Fibroblast of skin of left biceps (primary cell): ENCODE measurements at regions not wholly inside any gene's neighbourhood (a gene's known extent, or its start where the extent isn't known, plus 50 kb on each side); places are given as distances from the start of the nearest gene placed in this dataset.

Experiments used
- DNase-seq, 2 experiments: peaks; one replicate each; pipeline ENCODE4 v3.0.0-alpha.2; 2013; ENCODE audit warnings: low read depth in 2 of 2

- DNase-seq, result no peak
Measured at GRCh38 chr5:15447209-15447608, 52.8 kb upstream of the FBXL7 start.

- peak; percentile 24 to 25 for DNase-seq
Measured at GRCh38 chr5:15446552-15446951, 53.4 kb upstream of the FBXL7 start.

GRCh38 chr5:15442193-15442570 is 57.8 kb upstream of the FBXL7 start:
- DNase-seq, result no peak

GRCh38 chr5:15441433-15442192 is 58.4 kb upstream of the FBXL7 start:
- no peak for DNase-seq

DNA sequence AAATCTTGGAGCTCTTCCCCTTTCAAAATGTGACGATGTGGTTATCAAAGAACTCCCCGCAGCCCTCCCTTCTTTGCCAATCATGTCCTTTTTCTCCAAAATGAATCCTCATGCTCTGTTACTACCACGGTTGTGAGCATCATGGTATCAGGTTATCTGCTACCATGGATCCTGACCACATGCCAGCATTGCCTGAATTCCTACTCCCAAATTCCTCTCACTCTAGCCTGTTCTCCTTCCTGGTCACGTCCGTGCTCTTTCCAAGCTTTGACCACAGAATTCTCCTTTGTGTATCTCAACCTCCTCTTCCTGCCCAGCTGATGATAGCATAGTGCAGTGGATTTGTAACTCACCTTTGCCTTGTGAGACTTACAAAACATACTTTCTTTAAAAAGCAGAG is 59.5 kb upstream of the FBXL7 start:
- DNase-seq, result no peak

DNA sequence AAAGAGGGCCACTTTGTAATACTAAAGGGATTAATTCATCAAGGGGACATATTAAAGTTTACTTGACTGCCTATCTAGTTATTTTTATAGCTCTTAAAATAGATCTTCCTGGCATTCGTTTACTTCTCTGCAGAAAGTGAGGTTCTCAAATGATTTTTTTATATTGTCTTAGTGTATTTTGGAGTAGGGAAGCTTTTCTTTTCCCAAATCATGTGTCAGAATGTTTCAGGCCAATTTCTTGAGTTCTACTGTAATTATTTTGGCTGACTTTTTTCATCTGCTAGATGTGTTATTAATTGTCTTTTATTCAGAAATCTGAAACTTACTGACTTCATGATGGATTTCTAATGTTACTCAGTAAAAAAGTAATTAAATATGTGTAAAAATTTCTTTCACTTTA is 60.2 kb upstream of the FBXL7 start:
- no peak for DNase-seq

- no peak for DNase-seq
Measured at GRCh38 chr5:15433709-15434108, 66.3 kb upstream of the FBXL7 start.

- DNase-seq, result no peak
Measured at GRCh38 chr5:15431923-15432322, 68.1 kb upstream of the FBXL7 start.

DNA sequence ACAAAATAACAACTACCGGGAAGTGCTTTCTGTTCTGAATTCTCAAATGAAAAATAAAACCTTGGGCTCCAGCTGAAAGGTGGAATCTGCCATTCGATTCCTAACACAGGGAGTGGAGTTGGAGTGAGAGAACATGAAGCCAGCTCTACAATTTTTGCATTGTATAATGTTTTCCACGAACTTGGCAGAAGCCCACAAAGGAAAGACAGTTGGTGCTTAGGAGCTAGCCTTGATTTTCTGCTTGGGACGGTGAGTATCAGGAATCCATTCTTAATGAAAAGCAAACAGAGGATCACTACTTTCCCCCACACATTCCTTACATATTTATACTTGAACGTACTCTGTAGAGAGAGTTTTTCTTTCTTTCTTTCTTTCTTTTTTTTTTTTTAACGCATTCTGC is 74.2 kb upstream of the FBXL7 start:
- no peak for DNase-seq

DNA sequence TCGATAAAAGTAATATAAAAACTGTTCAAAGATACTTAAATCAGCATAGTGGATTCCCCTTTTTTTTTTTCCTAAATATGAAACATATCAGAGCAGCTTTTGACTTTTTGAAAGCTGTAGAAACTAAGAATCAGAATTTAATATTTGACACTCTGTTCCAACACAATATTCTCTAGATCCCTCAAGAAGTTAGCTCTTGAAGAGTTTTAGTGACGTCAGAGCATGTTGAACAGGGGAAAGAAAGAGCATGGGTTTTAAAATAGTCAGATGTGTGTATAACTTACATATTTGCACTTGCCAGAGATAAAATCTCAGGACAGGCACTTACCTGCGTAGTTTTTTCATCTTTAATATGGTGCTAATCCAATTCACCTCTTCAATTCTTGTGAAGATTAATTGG is 75.2 kb upstream of the FBXL7 start:
- DNase-seq, result no peak

DNA sequence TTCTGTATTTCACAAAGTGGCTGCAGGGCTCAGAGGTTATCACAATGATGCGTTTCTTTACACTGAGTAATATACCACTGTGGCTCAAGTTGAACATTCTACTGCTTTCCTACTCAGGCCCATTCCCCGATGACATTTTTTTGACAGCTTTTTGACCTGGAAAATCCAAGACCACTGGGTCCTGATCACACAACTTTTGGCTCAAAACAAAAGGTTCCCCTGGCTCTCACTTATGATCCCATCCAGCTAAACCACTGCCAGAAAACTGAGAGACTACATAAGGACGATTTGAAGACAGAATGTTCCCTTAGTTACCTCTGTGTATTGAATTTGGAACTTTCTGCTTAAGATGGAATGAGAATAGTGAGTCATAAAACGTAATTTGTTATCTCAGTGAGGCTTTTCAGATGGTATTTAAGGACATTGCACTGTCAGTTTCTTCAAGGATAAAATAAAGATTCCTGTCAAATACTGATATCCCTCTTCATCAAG is 78.0 kb upstream of the FBXL7 start:
- no peak for DNase-seq

- no peak for DNase-seq
Measured at GRCh38 chr5:15421381-15421780, 78.6 kb upstream of the FBXL7 start.

- no peak for DNase-seq
Measured at GRCh38 chr5:15420201-15420600, 79.8 kb upstream of the FBXL7 start.

GRCh38 chr5:15417156-15417555 is 82.8 kb upstream of the FBXL7 start:
- DNase-seq, result no peak

GRCh38 chr5:15406478-15406877 is 93.5 kb upstream of the FBXL7 start:
- no peak for DNase-seq

GRCh38 chr5:15393146-15393545 is 106.8 kb upstream of the FBXL7 start:
- DNase-seq, result no peak

DNA sequence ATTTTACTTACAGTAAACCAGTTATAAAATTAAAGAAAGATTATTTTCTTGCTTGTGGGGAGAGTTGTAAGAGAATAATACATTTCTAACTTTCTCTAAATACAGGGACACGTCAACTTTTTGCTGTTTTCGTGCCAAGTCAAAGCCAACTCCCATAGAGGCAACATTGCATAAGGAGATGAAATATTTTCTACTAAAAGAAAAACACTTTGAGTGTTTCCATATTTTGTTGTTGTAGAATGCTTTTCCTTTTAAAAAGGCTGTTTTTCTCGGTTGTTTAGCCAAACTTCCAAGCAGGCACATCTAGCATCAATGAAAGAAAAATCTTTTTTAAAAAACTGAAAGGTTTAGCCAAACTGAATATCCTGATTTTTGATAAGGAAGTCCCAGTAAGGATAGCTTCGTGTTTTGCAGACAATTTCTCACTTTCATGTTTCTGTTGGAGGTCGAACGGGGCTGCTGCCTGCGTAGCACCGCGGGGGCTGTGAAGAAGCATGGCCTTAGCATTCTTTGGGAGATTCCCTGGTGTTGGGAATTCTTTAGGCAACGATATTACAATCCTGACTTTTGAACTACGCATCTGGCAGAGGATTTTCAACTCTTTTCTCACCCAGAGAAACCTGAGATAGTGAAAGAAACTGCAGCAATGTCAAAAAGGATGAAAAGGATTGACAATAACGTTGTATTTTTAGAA is 108.1 kb upstream of the FBXL7 start:
- DNase-seq, result no peak

DNA sequence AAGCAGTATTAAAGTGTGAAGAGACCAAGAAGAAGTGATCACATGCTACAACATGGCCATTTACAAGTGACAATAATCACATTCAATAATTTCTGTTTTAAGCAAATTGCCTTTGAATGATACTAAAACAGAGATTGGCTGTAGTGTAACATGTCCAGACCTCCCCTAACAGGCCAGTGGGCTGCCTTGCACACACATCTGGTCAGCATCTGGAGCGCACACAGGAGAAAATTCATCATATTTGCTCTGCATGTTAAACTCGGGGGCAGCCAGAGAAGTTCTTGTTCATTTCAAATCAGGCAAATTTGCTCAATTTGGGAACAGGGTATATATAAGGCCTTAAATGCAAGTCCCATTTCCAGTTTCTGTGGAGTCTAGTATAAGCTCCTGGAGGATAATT is 111.1 kb upstream of the FBXL7 start:
- DNase-seq, result no peak

DNA sequence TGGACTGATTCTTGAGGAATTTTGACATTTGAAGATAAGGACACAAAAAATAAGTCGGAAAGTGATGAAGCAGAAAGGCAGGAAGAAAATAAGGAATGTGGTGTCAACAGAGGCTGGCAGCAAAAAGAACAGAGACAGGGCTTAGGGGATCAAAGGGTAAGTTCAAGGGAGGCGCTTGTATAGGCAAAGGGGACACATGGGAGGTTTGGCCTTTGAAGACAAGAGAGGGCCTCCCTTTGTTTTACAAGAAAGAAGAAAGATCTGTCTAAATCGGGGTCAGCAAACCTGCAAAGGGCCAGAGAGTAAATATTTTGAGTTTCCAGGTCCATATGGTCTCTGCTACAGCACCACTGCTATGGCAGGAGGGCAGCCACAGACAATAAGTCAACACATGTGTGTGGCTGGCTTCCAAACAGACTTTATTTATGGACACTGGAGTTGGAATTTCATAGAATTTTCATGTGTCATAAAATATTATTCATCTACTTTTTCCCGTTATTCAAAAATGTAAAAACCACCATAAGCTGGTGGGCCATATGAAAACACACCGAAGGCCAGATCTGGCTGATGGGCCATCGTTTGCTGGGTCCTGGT is 112.0 kb upstream of the FBXL7 start:
- DNase-seq, result no peak

DNA sequence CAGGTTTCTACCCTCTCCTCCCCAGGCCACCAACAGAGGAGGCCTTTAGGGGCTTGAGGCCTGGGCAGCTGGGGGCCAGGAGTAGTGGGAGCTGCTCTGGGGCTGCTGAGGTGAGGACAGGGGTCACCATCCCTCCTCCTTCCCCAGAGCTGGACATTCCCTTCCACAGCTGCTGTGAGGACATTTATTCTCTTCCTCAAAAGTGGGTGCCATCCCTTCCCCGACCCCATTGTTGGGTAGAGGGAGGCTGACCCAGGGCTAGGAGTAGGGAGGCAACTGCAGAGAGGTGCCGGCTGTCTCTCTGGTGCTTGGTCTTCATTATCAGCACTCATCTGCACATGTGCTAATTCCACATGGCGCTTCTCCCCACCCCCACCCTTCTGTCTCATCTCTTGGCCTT is 113.9 kb upstream of the FBXL7 start:
- DNase-seq, result no peak

GRCh38 chr5:15385553-15385952 is 114.4 kb upstream of the FBXL7 start:
- no peak for DNase-seq

- DNase-seq, result no peak
Measured at GRCh38 chr5:15385037-15385436, 114.9 kb upstream of the FBXL7 start.

GRCh38 chr5:15384581-15384980 is 115.4 kb upstream of the FBXL7 start:
- DNase-seq, result no peak
